C1 segment of cervical spinal cord (tissue), 14 donors: ENCODE measurements at regions not wholly inside any gene's neighbourhood (a gene's known extent, or its start where the extent isn't known, plus 50 kb on each side); places are given as distances from the start of the nearest gene placed in this dataset.

ENCODE experiments used
- DNase-seq, 14 donors: peaks; one replicate each; lab custom pipeline; 2025; lab: John Stamatoyannopoulos, UW

- no peak for DNase-seq
Measured at GRCh38 chr16:51210087-51210486, 59.0 kb upstream of the SALL1 start.

DNA sequence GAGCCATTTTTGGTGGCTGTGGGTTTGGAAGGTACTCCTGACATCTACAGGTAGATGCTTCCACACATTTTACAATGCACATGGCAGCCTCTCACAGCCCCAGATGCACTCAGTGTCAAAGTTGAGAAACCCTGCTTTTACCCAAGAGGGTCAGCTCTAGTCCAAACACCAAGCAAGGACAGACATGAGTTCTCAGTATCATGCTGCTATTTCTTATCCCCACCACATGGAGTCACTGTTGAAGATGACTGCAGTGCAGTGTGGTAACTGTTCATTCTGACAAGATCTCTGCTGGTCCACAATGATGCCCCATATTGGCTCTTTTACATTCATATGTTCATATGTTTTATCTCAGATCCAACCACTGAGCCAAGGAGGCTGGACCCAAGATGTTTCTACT lies 50.5 kb upstream of the SALL1 start:
- no peak for DNase-seq
